Astrocyte of the cerebellum (primary cell): ENCODE measurements at regions not wholly inside any gene's neighbourhood (a gene's known extent, or its start where the extent isn't known, plus 50 kb on each side); places are given as distances from the start of the nearest gene placed in this dataset.

Experiments
- DNase-seq: peaks from one replicate; pipeline ENCODE4 v3.0.0-alpha.2; 2011; ENCODE audit warnings: low read depth
- H3K4me3 ChIP-seq: 2 replicates; pipeline ENCODE4 v1.5.1; 2011; ENCODE audit warnings: mild to moderate bottlenecking, low read depth, low read length, moderate library complexity
- CTCF ChIP-seq: IDR thresholded peaks from 2 replicates; pipeline ENCODE4 v1.5.1; 2012; ENCODE audit warnings: low read length, low read depth, moderate library complexity, mild to moderate bottlenecking; ENCODE audit errors: missing control alignments
- in situ Hi-C: cut with HindIII; loops from 2 replicates; pipeline ENCODE4 v1.10.0; 2017; ENCODE audit warnings: low sequenced_read_pairs

GRCh38 chr2:238713198-238713826 is 134.6 kb upstream of the TWIST2 start:
- no peak for TF ChIP-seq CTCF
- in situ Hi-C loops: no loop called here
- H3K4me3 ChIP-seq: no peak overlapping the region
- no peak for DNase-seq

DNA sequence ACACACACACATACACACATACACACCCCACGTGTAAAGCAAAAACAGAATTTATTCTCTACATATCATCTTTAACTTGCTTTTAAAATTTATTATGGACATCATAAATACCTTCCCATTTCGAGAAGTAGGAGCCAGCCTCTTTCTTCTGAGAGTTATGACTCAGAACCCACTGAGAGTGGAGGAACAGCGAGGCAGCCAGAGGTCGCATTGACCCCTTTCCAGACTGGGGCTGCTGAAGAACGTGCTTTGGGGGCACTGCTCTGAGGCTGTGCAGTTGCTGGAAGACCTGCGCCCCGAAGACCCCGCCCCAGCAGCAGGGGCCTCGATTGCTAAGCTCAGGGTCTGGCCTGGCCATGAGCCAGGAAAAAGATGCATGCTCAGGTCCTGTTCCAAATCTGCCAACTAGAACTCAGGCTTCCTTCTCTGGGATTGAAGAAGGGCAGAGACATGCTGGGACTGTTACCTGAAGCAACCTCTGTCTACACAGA is 133.8 kb upstream of the TWIST2 start:
- no peak overlapping the region for H3K4me3 ChIP-seq
- in situ Hi-C loops: no loop called here
- no peak for TF ChIP-seq CTCF
- DNase-seq: no peak

GRCh38 chr2:238716171-238716570 is 131.7 kb upstream of the TWIST2 start:
- DNase-seq: no peak
- H3K4me3 ChIP-seq: no peak overlapping the region
- no peak for TF ChIP-seq CTCF
- in situ Hi-C loops: no loop called here

DNA sequence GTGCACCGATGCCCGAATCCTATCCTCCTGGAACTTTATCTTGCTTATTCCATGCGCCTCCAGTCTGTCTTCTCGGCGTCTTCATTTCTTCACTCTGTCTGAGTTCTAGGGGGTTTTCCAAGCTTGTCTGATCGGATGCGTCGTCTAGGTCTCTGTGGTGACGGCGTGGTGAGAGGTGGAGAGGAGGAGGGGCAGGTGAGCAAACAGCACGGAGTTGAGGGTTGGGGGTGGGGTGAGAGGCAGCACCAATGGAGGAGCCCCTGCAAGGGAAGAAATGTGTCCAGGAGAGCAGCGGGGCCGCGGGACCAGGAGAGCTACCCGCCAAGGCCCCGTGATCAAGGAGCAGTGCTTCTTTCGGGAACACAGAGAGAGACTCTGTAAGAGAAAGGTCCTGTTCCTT is 131.3 kb upstream of the TWIST2 start:
- no peak overlapping the region for H3K4me3 ChIP-seq
- in situ Hi-C loops: no loop called here
- no peak for DNase-seq
- TF ChIP-seq CTCF: no peak

DNA sequence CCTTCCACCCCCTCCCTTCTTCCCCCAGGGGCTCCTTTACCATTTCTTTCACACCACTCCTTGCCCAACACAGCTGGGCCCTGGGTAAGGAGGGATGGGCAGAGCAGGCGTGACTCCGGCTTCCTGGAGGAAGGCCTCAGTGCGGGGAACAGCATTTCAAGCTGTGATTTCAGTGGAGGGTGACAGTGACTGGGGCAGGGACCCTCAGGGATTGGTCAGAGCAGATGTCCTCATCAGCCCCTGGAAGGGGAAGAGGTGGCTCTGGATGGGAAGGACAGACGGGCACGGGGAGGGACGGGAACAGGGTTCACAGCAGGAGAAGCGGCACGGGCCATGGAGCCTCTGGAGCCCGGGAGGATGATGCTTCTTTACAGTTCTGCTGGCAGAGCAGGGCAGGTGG is 130.8 kb upstream of the TWIST2 start:
- DNase-seq: no peak
- in situ Hi-C loops: no loop called here
- H3K4me3 ChIP-seq: no peak overlapping the region
- TF ChIP-seq CTCF: no peak

GRCh38 chr2:238719641-238720040 is 128.2 kb upstream of the TWIST2 start:
- no peak for DNase-seq
- TF ChIP-seq CTCF: no peak
- in situ Hi-C loops: no loop called here
- no peak overlapping the region for H3K4me3 ChIP-seq

DNA sequence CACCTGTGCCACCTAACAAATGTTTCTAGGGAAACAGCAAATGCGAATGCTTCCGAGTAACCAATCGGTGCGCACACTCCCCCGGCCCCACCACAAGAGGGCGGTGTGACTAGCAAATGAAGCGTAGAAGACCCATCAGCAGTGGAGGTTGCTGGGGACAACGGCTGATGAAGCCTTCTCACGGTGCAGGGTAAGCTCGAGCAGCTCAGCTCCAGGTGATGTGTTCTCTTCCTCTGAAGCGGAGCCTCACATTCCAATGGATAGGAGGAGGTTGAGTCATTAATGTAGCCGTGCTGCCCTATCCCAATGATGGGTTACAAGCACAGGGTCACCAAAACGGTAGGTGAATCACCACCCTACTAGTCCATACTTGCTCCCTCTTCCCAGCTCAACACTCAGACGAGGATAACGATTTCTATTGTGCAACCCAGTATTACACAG is 127.6 kb upstream of the TWIST2 start:
- TF ChIP-seq CTCF: peak; percentile 49
- no peak overlapping the region for H3K4me3 ChIP-seq
- DNase-seq: no peak
- in situ Hi-C loops: no loop called here
